CD4-positive, alpha-beta T cell treated with Interleukin-12 subunit alpha and Interleukin-12 subunit beta, for 1 hour (primary cell): ENCODE measurements at regions not wholly inside any gene's neighbourhood (a gene's known extent, or its start where the extent isn't known, plus 50 kb on each side); places are given as distances from the start of the nearest gene placed in this dataset.
"Not testable (repeated sequence)": the region's sequence is repeated elsewhere in the genome, so short reads cannot be mapped to it uniquely, and the experiment has no call there.

Experiments
- DNase-seq: peaks from one replicate; pipeline ENCODE4 v3.0.0-alpha.2; 2020

- no peak for DNase-seq
Measured at GRCh38 chr1:213418268-213419071, 367.4 kb downstream of the RPS6KC1 start.

DNA sequence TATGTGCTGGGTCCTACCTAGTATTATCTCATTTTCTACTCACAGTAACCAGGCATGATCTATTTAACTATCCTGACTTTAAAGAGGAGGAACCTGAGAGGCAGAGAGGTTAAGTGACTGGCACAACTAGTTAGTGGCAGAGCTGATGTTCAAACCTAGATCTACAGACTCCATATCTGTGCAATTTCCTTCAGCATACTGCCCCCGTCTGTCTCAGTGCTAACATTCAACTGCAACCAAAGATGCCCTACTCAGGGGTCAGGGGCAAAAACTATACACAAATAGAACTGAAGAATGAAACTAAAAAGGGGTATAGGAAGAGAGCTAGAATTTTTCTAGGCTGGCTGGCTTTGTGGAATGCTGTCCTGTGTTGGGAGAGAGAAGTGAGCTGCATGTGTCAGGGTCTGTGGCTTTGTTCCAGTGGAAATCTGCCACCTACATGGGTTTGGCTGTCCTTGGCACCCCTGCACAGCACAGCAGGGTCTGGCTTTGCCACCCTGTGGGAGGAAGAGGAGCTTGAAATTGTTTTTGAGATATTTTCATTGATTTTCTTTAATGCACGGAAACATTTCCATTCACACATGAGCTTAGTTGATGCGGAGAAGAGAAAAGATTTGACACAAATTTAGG, 368.5 kb downstream of the RPS6KC1 start:
- DNase-seq = no peak

DNA sequence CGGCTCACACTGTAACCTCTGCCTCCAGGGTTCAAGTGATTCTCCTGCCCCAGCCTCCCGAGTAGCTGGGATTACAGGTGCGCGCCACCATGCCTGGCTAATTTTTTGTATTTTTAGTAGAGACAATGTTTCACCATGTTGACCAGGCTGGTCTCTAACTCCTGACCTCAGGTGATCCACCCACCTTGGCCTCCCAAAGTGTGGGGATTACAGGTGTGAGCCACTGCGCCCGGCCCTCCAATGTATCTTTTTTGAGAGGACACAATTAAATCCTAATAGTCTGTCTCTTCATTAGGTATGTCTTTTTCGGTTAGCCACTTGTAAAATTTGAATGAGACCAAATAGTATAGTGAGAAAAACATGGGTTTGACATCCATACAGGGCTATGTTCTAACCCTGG, 370.1 kb downstream of the RPS6KC1 start:
- not testable (repeated sequence) for DNase-seq

DNA sequence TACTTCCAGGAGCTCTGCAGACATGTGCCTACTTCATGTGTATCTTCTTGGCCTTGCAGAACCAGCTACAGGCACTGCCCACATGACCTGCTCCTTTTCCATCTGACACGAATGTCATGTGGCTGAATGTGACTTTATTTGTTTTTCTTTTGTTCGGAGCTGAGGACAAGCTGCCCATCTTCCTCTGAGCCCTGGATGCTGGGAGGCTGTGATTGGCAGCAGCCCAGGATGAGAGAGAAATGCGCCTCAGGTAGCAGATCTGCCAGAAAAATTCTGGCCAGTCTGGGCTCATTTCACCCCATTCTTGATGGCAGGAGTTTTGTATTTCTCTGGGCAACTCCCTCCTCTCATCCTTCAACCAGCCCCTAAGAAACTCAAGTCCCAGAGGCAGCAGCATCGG, 372.0 kb downstream of the RPS6KC1 start:
- DNase-seq = no peak

DNA sequence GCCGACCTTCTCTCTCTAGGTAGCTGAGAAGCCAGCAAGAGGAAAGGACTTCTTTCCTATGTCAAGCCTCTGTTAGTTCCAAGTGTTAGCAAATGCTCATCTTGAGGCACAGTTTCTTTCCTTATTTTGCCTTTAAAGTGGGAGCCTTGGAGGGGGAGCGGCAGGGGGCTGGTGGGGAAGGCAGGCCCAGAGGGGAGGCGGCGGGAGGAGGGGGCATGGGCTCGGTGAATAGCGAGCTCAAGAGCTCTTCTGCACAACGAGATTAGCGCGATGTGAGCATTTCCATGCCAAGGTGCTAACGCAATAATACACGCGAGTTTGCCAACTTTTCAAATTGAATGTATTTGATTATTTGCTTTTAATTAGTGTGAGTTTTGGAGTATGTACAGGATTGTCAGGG, 372.6 kb downstream of the RPS6KC1 start:
- no peak for DNase-seq

DNA sequence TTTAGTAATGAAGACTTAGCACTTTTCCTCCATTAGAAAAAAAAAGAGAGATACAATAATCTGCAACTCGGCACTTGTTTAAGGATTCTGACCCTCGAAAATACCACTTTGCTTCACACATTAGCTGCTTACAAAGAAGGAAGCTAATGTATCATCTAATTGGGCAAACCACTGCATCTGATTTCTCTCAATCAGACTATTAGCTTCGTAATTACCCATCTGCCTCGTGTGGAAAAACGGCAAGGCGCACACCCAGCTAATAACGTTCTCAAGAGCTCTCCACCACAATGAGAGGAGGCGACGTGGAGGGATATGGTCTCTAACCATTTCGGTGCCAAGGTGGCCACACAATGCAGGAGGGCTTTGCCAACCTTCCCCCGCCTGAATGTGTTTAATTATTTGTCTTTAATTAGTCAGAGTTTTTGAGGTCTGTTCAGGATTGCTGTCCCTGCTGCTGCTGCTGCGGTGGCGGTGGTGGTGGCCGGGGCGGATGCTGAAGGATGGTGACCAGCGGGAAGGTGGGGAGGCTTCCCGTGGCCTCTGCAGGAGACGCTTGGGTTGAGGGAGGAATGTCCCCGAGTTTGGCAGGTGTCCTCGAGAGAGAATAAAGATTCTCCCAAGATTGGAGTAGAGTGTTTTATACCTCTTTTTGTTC, 374.5 kb downstream of the RPS6KC1 start:
- no peak for DNase-seq

DNA sequence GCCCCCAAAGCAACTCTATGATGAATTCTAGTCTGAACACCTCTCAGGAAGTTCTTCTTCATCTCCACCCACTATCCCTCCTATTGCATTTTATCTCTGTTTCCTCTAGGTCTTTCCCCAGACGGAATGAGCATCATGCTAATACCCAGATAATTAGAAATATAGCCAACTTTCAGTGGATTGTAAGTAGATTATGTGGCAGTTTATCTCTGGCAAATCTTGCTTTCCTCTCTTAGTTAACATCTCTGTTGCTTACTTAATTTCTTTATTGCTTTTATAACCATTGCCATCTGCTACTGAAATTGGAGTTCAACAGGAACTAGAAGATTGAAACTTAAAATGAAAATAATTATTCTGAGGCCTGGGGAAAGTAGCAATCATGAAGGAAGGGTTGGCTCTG, 378.6 kb downstream of the RPS6KC1 start:
- DNase-seq = no peak

- DNase-seq = no peak
Measured at GRCh38 chr1:213435715-213436114, 384.7 kb downstream of the RPS6KC1 start.

DNA sequence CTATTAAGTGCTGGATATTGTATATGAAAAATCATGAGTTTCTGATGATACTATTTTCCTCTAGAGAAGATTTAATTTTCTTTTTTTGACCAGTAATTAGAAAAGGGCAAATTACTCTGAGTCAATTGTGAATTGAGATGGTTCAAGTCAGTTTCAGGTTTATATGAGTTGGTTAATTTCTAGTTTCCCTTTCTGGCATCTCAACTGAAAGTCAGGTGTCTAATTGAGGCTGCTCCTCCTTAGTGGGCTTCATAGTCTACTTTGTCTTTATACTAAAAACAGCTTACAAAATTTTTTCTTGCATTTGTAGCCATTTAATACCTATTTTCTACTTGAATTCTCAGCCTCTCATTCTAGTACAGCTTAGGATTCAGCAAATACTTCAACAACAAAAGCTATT, 387.3 kb downstream of the RPS6KC1 start:
- DNase-seq = no peak

- DNase-seq = no peak
Measured at GRCh38 chr1:213439703-213440102, 388.7 kb downstream of the RPS6KC1 start.

- DNase-seq = no peak
Measured at GRCh38 chr1:213440766-213441165, 389.7 kb downstream of the RPS6KC1 start.

GRCh38 chr1:213443415-213443814, 392.4 kb downstream of the RPS6KC1 start:
- DNase-seq = no peak

DNA sequence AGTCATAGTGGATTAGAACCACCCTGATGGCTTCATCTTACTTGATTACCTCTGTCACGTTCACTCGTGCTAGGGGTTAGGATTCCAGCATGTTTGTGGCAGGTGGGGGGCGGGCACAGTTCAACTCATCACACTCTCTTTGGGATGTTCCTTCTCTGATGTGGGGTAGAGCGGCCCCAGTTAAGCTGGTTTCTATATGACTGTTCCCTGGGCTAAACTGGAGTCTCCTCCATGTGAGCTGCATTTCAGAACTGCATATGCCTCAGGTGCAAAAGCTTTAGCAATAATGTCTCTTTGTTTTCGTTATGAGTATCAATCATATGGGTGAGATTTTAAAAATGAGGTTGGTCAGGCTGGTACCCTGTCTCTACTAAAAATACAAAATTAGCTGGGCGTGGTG, 393.2 kb downstream of the RPS6KC1 start:
- no peak for DNase-seq

DNA sequence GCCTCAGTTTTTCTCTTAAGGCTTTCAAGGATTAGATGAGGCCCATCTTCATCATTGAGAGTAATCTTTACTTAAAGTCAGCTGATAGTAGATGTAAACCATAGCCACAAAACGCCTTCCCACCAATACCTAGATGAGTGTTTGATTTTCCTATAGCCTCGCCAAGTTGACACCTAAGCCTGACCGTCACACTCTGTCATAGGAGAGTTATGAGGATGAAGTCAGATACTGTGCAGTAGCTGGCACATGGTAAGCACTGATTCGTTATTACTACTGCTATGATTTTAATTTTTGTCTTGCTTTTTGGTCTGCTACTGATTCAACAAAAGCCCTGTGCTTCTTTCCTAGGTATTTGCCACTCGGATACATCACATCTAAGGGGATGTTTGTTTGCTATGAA, 395.5 kb downstream of the RPS6KC1 start:
- no peak for DNase-seq

DNA sequence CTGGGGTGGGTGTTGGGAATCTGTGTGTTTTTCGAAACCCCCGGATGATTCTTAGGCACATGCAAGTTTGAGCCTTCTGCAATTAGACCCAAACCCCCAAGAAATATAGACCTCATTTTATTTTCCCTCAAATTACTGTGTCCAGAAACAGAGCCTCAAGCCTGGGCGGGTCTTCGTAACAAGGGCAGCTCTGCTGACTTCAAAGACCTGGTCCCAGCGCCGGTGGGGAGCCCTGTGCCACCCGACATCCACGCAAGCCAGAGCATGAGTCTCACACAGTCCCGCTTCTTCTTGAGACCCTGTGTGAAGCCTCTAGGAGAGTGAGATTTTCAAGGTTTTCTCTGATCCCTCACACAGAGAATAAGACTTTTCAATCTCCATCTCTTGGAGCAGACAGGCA, 397.3 kb downstream of the RPS6KC1 start:
- no peak for DNase-seq

DNA sequence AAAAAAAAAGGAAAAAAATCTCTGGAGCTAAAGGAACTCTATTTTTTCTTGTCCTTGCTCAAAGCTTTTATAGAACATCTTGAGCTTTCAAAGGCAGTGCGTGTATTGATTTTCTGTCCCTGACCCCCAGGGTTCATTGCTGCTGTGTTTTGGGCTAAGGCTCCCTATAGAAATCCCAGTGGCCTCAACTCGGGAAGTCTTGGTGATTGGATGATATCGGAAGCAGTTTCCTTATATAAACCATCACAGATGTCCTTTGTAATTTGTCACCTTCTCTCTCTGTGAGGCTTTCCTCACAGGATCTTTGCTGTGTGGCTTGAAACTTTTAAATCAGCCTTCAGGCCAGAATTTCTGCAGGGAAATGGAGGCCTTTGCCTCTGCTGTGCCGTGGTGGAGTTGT, 397.7 kb downstream of the RPS6KC1 start:
- no peak for DNase-seq

- no peak for DNase-seq
Measured at GRCh38 chr1:213452501-213452900, 401.5 kb downstream of the RPS6KC1 start.

GRCh38 chr1:213457186-213457585, 406.1 kb downstream of the RPS6KC1 start:
- no peak for DNase-seq

- DNase-seq = no peak
Measured at GRCh38 chr1:213457733-213458132, 406.7 kb downstream of the RPS6KC1 start.

DNA sequence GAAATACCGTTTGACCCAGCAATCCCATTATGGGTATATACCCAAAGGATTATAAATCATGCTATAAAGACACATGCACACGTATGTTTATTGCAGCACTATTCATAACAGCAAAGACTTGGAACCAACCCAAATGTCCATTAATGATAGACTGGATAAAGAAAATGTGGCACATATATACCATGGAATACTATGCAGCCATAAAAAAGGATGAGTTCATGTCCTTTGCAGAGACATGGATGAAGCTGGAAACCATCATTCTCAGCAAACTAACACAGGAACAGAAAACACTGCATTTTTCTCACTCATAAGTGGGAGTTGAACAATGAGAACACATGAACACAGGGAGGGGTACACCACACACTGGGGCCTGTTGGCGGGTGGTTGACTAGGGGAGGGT, 411.3 kb downstream of the RPS6KC1 start:
- DNase-seq = not testable (repeated sequence)

- DNase-seq = no peak
Measured at GRCh38 chr1:213464786-213465460, 413.9 kb downstream of the RPS6KC1 start.

DNA sequence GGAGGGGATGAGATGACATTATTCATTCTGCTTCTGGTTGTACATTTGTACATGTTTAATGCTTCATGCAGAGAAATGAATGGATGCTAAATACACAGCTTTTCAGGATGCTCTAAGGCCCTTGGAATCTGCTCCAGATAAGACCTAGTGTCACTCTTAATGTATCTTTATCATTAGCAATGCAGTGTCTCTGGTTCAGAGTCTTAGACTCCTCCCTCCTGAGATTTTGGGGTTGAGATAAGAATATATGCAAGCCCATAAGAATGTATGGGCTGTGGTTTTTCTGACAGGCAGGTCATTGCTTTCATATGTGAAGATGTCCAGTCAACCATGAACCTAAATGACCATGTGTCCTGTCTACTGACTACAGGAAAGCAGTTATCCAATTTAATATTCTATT, 415.5 kb downstream of the RPS6KC1 start:
- no peak for DNase-seq

GRCh38 chr1:213474054-213474453, 423.0 kb downstream of the RPS6KC1 start:
- no peak for DNase-seq

- DNase-seq = no peak
Measured at GRCh38 chr1:213481395-213481794, 430.4 kb downstream of the RPS6KC1 start.
